A549 (cell line): ENCODE measurements at regions not wholly inside any gene's neighbourhood (a gene's known extent, or its start where the extent isn't known, plus 50 kb on each side); places are given as distances from the start of the nearest gene placed in this dataset.

Experiments
- ATAC-seq, 2 experiments: fragments of 200-7000 bp in 1 of 2; fragments of >200 bp in 1 of 2; cut with Nextera tagmentation in 1 of 2; cut with Tn5 transposase in 1 of 2; 3 replicates each; pipeline versions ENCODE4 v1.8.0 to v1.9.1; 2018 to 2020; ENCODE audit warnings: mild to moderate bottlenecking in 1 of 2, moderate library complexity in 1 of 2
- CTCF ChIA-PET: fragments of 300-600 bp; sonication (Branson Sonifier 250); formaldehyde crosslinking; extraction: SDS; loops from one replicate; lab custom pipeline; 2021; ENCODE audit warnings: antibody characterized with exemption, inconsistent platforms; lab: Yijun Ruan, JAX
- POLR2A ChIA-PET: fragments of 350-600 bp; formaldehyde crosslinking; extraction: SDS; loops from one replicate; lab custom pipeline; 2021; ENCODE audit warnings: antibody characterized with exemption, inconsistent platforms; lab: Yijun Ruan, JAX
- DNase-seq, 2 experiments: peaks; one replicate each; pipeline versions ENCODE4 v3.0.0 to v3.0.0-alpha.2; 2011 to 2016; ENCODE audit warnings: low read depth in 1 of 2, low spot score in 1 of 2
- FAIRE-seq: peaks from 2 replicates; lab custom pipeline; 2011; peaks lifted over from hg19 to GRCh38; lab: Jason Lieb, UNC
- H3K27ac ChIP-seq, 2 experiments: fragments of >200 bp; sonication (Bioruptor Twin); formaldehyde crosslinking; 3 replicates each; pipeline ENCODE4 v1.5.1; 2016 to 2017
- H3K4me1 ChIP-seq: fragments of >200 bp; sonication (Bioruptor Twin); formaldehyde crosslinking; 3 replicates; pipeline ENCODE4 v1.6.1; 2016
- H3K4me2 ChIP-seq: fragments of >200 bp; sonication (Bioruptor Twin); formaldehyde crosslinking; 3 replicates; pipeline ENCODE4 v1.6.1; 2016
- H3K4me3 ChIP-seq: fragments of >200 bp; sonication (Bioruptor Twin); formaldehyde crosslinking; 3 replicates; pipeline ENCODE4 v1.5.1; 2016
- H3K9me3 ChIP-seq: fragments of >200 bp; sonication (Bioruptor Twin); formaldehyde crosslinking; 3 replicates; pipeline ENCODE4 v1.6.1; 2016
- BHLHE40 ChIP-seq: IDR thresholded peaks from 2 replicates; pipeline ENCODE4 v1.6.1; 2012; ENCODE audit warnings: low read depth, low read length, inconsistent platforms
- CEBPB ChIP-seq, 2 experiments: fragments of >200 bp in 1 of 2; sonication (Bioruptor Twin) in 1 of 2; formaldehyde crosslinking in 1 of 2; IDR thresholded peaks; 2 replicates each; pipeline ENCODE4 v1.6.1; 2012 to 2016
- EHMT2 ChIP-seq: fragments of 200-600 bp; sonication (generic); IDR thresholded peaks from 2 replicates; pipeline ENCODE4 v1.6.1; 2016; ENCODE audit warnings: antibody characterized with exemption, low read depth, mild to moderate bottlenecking, moderate library complexity
- EP300 ChIP-seq, 2 experiments: fragments of >200 bp; sonication (Bioruptor Twin); formaldehyde crosslinking; IDR thresholded peaks; 2 replicates in 1 of 2; 3 replicates in 1 of 2; pipeline ENCODE4 v1.6.1; 2016 to 2017
- FOSL2 ChIP-seq, 2 experiments: fragments of 450-650 bp in 1 of 2; fragments of >200 bp in 1 of 2; sonication (Bioruptor Twin) in 1 of 2; formaldehyde crosslinking; IDR thresholded peaks; 2 replicates each; pipeline versions ENCODE4 v1.5.0 to v1.6.1; 2016 to 2020; ENCODE audit warnings: mild to moderate bottlenecking in 1 of 2, moderate library complexity in 1 of 2
- GATA3 ChIP-seq: IDR thresholded peaks from 2 replicates; pipeline ENCODE4 v1.6.1; 2012; ENCODE audit warnings: borderline replicate concordance
- HEYL ChIP-seq: fragments of 250-450 bp; sonication (Bioruptor Pico); IDR thresholded peaks from 2 replicates; pipeline ENCODE4 v1.8.0; 2021; ENCODE audit warnings: mild to moderate bottlenecking, moderate library complexity
- HOXB13 ChIP-seq: fragments of 250-450 bp; sonication (Bioruptor Pico); IDR thresholded peaks from 2 replicates; pipeline ENCODE4 v1.5.0; 2020; ENCODE audit warnings: low read depth, mild to moderate bottlenecking, moderate library complexity
- HOXB5 ChIP-seq: fragments of 250-450 bp; sonication (Bioruptor Pico); IDR thresholded peaks from 2 replicates; pipeline ENCODE4 v1.5.0; 2020; ENCODE audit warnings: mild to moderate bottlenecking, moderate library complexity
- JUN ChIP-seq, 2 experiments: fragments of >200 bp; sonication (Bioruptor Twin); formaldehyde crosslinking; IDR thresholded peaks; 2 replicates in 1 of 2; 3 replicates in 1 of 2; pipeline ENCODE4 v1.6.1; 2016 to 2017
- JUNB ChIP-seq: fragments of >200 bp; sonication (Bioruptor Twin); formaldehyde crosslinking; IDR thresholded peaks from 2 replicates; pipeline ENCODE4 v1.6.1; 2016
- MYC ChIP-seq: IDR thresholded peaks from 2 replicates; pipeline ENCODE4 v1.6.1; 2012; ENCODE audit warnings: mild to moderate bottlenecking, inconsistent platforms, low read length, improper control_type of control experiment, borderline replicate concordance
- NFE2L2 ChIP-seq: fragments of 150-350 bp; conservative IDR thresholded peaks from 2 replicates; pipeline ENCODE4 v1.6.1; 2014; ENCODE audit warnings: low read length
- POLR2A ChIP-seq: IDR thresholded peaks from 2 replicates; pipeline ENCODE4 v1.6.1; 2012; ENCODE audit warnings: mild to moderate bottlenecking, low read length
- RAD21 ChIP-seq, 2 experiments: fragments of >200 bp in 1 of 2; sonication (Bioruptor Twin) in 1 of 2; formaldehyde crosslinking in 1 of 2; IDR thresholded peaks in 1 of 2; conservative IDR thresholded peaks in 1 of 2; 2 replicates in 1 of 2; 3 replicates in 1 of 2; pipeline ENCODE4 v1.6.1; 2012 to 2018; ENCODE audit warnings: inconsistent platforms in 1 of 2
- RFX5 ChIP-seq: fragments of 450-650 bp; IDR thresholded peaks from 2 replicates; pipeline ENCODE4 v1.7.1; 2014; ENCODE audit warnings: antibody characterized with exemption, mild to moderate bottlenecking, moderate library complexity
- RNF2 ChIP-seq: fragments of 200-600 bp; sonication (generic); IDR thresholded peaks from 2 replicates; pipeline ENCODE4 v1.6.1; 2016; ENCODE audit warnings: low read depth, mild to moderate bottlenecking, antibody characterized with exemption, moderate library complexity, borderline replicate concordance
- ZC3H11A ChIP-seq: fragments of 450-650 bp; IDR thresholded peaks from 2 replicates; pipeline ENCODE4 v1.6.1; 2014; ENCODE audit warnings: antibody characterized with exemption, mild to moderate bottlenecking
- ZFP36 ChIP-seq: fragments of 450-650 bp; IDR thresholded peaks from 2 replicates; pipeline ENCODE4 v1.6.1; 2014; ENCODE audit warnings: borderline replicate concordance; ENCODE audit not compliant: partially characterized antibody
- WGBS: methylation state at CpG from one replicate; pipeline ENCODE4 v1.1.6; 2017; ENCODE audit errors: missing lambda C conversion rate; 5-methylcytosine and 5-hydroxymethylcytosine counted together
- TF ChIP-seq, protein P1 (sequence below): fragments of 250-450 bp; sonication (Bioruptor Pico); IDR thresholded peaks from 2 replicates; pipeline ENCODE4 v1.5.0; 2021; ENCODE audit warnings: mild to moderate bottlenecking, moderate library complexity, borderline replicate concordance
- TF ChIP-seq, protein P2 (sequence below): fragments of >200 bp; sonication (Bioruptor Twin); formaldehyde crosslinking; IDR thresholded peaks from 2 replicates; pipeline ENCODE4 v1.6.1; 2016
- TF ChIP-seq, protein P3 (sequence below): fragments of >200 bp; sonication (Bioruptor Twin); formaldehyde crosslinking; IDR thresholded peaks from 3 replicates; pipeline ENCODE4 v1.6.1; 2016
- TF ChIP-seq, protein P4 (sequence below): fragments of 250-450 bp; sonication (Bioruptor Pico); IDR thresholded peaks from 2 replicates; pipeline ENCODE4 v1.5.0; 2020; ENCODE audit warnings: low read depth, mild to moderate bottlenecking, moderate library complexity
- TF ChIP-seq, protein P5 (sequence below): IDR thresholded peaks from 2 replicates; pipeline ENCODE4 v1.6.1; 2012
- TF ChIP-seq, protein P6 (sequence below): fragments of 200-600 bp; sonication (generic); IDR thresholded peaks from 2 replicates; pipeline ENCODE4 v1.6.1; 2016; ENCODE audit warnings: antibody characterized with exemption, mild to moderate bottlenecking, moderate library complexity

DNA sequence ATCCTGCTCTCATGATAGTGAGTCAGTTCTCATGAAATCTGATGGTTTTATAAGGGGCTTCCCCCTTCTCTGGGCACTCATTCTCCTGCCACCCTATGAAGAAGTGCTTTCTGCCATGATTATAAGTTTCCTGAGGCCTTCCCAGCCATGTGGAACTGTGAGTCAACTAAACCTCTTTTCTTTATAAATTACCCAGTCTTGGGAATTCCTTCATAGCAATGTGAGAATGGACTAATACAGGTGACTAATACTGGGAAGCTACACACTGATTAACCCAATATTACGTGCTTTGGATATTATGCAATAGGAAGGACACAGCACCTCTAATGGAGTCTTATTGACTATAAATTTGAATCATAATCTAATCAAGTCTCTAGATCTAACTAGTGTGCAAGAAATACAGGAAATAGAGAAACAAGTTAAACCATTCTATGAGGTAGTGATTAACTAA, 107.2 kb upstream of the ETAA1 start:
- peaks cover 25% of the 10 kb centered on the region for H3K4me1 ChIP-seq
- H3K9me3 ChIP-seq: no peaks in the 10 kb centered on the region
- no peak overlapping the region for H3K4me3 ChIP-seq
- H3K4me2 ChIP-seq: peak overlapping the region; percentile 48
- ChIA-PET CTCF (interaction anchor here (1.1 to 1.9 kb wide), 2 partner anchors 33 to 361 kb away, joined by 3 to 10 read pairs; no protein-coding TSS in a partner anchor), POLR2A (interaction anchor here (1.0 kb wide), 1 partner anchor 856 kb away, joined by 4 read pairs; no protein-coding TSS in a partner anchor)
- H3K27ac ChIP-seq: peak overlapping the region; percentile 63 to 79
- TF ChIP-seq EP300 (IDR thresholded peaks at IDR 0.05) (peak; percentile 50 to 54; a peak in 2 of 5 replicates), JUNB (peak; percentile 84), HEYL (CRISPR knock-in tag) (no peak), EHMT2 (no peak), GATA3 (peak; percentile 67; the same call in 1 of the 2 replicates), CEBPB (IDR thresholded peaks at IDR 0.05) (peak; percentile 83 to 85), HOXB13 (CRISPR knock-in tag) (no peak), FOSL2 (IDR thresholded peaks at IDR 0.05) (peak; percentile 48; the same call in 1 of the 2 replicates), FOSL2 (CRISPR knock-in tag; IDR thresholded peaks at IDR 0.05) (peak; percentile 75), NFE2L2 (no peak), HOXB5 (CRISPR knock-in tag) (no peak), ZFP36 (no peak), JUN (IDR thresholded peaks at IDR 0.05) (peak in 1 of 2 experiments; percentile 52; a peak in 1 of 5 replicates), RNF2 (no peak), ZC3H11A (no peak), BHLHE40 (no peak)
- TF ChIP-seq, protein P1, sequence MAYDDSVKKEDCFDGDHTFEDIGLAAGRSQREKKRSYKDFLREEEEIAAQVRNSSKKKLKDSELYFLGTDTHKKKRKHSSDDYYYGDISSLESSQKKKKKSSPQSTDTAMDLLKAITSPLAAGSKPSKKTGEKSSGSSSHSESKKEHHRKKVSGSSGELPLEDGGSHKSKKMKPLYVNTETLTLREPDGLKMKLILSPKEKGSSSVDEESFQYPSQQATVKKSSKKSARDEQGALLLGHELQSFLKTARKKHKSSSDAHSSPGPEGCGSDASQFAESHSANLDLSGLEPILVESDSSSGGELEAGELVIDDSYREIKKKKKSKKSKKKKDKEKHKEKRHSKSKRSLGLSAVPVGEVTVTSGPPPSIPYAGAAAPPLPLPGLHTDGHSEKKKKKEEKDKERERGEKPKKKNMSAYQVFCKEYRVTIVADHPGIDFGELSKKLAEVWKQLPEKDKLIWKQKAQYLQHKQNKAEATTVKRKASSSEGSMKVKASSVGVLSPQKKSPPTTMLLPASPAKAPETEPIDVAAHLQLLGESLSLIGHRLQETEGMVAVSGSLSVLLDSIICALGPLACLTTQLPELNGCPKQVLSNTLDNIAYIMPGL (CRISPR knock-in tag): no peak
- TF ChIP-seq, protein P2, sequence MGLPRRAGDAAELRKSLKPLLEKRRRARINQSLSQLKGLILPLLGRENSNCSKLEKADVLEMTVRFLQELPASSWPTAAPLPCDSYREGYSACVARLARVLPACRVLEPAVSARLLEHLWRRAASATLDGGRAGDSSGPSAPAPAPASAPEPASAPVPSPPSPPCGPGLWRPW: peak; percentile 48; the same call in 1 of the 2 replicates
- TF ChIP-seq, protein P3, sequence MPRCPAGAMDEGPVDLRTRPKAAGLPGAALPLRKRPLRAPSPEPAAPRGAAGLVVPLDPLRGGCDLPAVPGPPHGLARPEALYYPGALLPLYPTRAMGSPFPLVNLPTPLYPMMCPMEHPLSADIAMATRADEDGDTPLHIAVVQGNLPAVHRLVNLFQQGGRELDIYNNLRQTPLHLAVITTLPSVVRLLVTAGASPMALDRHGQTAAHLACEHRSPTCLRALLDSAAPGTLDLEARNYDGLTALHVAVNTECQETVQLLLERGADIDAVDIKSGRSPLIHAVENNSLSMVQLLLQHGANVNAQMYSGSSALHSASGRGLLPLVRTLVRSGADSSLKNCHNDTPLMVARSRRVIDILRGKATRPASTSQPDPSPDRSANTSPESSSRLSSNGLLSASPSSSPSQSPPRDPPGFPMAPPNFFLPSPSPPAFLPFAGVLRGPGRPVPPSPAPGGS: peak; percentile 72; the same call in 2 of the 3 replicates
- peak in 1 of 2 experiments; percentile 63 for DNase-seq
- 3% methylated on average over 1 of the region's 1 CpG for WGBS
- FAIRE-seq: no peak
- peak; percentile 82 to 83 for ATAC-seq

DNA sequence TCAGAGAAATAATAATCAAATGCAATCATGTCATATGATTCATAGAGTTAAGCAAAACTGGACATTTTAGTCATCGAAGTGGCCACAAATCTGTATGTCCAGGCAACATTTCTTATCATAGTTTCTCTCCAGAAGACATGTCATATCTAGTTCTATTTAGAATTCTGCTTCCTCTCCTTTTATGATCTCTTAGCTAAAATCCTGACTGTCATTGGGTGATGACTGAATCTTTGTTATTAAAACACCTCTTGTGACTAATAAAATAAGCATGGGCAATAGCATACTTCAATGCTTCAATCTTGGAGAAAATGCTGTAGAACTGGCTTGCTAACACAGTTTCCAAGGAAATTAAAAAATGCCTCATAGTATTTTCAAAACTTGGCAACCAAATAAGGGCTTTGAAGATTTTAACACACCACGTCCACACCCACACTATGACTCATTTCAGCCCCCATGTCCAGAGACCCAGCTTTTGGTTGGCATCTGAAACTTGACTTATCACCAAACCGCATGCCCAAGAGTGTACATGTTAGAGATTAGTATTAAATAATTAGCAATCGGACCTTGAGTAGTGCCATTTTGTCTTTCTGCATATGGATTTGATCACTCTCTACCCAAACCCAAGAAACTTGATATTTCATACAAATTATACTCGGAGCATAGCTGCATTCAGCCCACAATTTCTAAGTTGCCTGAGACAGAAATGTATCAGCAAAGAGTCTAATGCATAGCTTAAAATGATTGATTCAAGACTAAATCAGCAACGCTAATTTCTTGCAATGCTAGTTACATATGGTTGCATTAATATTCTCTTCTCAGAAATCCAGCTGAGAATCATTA, 106.5 kb upstream of the ETAA1 start:
- Histone ChIP-seq H3K4me1 (peaks cover 32% of the 10 kb centered on the region), H3K4me3 (no peak overlapping the region), H3K9me3 (no peaks in the 10 kb centered on the region), H3K4me2 (peak overlapping the region; percentile 48), H3K27ac (peak overlapping the region; percentile 45 to 70; a peak in 5 of 6 replicates)
- FAIRE-seq (no peak), ATAC-seq (peak; percentile 75), DNase-seq (peak in 1 of 2 experiments; percentile 51)
- WGBS: 37% methylated on average over 6 of the region's 6 CpGs
- CTCF ChIA-PET: interaction anchor here (0.8 to 1.9 kb wide), 4 partner anchors 14 to 360 kb away, joined by 3 to 10 read pairs (median 3); no protein-coding TSS in a partner anchor
- POLR2A ChIA-PET: interaction anchor here (1.0 kb wide), 1 partner anchor 857 kb away, joined by 4 read pairs; no protein-coding TSS in a partner anchor
- TF ChIP-seq FOSL2 (IDR thresholded peaks at IDR 0.05): no peak; the same call in 1 of the 2 replicates
- peak; percentile 45; the same call in 1 of the 2 replicates for TF ChIP-seq FOSL2 (CRISPR knock-in tag; IDR thresholded peaks at IDR 0.05)
- TF ChIP-seq, protein P4, sequence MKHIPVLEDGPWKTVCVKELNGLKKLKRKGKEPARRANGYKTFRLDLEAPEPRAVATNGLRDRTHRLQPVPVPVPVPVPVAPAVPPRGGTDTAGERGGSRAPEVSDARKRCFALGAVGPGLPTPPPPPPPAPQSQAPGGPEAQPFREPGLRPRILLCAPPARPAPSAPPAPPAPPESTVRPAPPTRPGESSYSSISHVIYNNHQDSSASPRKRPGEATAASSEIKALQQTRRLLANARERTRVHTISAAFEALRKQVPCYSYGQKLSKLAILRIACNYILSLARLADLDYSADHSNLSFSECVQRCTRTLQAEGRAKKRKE: no peak
- TF ChIP-seq POLR2A: no peak
- TF ChIP-seq MYC: no peak
- TF ChIP-seq JUN (IDR thresholded peaks at IDR 0.05): 0 out of 5 replicates have a peak, but pooled peaks of 1 of the 2 experiments have one; percentile 8
- no peak for TF ChIP-seq CEBPB (IDR thresholded peaks at IDR 0.05)
- no peak for TF ChIP-seq BHLHE40
- TF ChIP-seq, protein P5, sequence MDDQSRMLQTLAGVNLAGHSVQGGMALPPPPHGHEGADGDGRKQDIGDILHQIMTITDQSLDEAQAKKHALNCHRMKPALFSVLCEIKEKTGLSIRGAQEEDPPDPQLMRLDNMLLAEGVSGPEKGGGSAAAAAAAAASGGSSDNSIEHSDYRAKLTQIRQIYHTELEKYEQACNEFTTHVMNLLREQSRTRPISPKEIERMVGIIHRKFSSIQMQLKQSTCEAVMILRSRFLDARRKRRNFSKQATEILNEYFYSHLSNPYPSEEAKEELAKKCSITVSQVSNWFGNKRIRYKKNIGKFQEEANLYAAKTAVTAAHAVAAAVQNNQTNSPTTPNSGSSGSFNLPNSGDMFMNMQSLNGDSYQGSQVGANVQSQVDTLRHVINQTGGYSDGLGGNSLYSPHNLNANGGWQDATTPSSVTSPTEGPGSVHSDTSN: no peak
- TF ChIP-seq, protein P6, sequence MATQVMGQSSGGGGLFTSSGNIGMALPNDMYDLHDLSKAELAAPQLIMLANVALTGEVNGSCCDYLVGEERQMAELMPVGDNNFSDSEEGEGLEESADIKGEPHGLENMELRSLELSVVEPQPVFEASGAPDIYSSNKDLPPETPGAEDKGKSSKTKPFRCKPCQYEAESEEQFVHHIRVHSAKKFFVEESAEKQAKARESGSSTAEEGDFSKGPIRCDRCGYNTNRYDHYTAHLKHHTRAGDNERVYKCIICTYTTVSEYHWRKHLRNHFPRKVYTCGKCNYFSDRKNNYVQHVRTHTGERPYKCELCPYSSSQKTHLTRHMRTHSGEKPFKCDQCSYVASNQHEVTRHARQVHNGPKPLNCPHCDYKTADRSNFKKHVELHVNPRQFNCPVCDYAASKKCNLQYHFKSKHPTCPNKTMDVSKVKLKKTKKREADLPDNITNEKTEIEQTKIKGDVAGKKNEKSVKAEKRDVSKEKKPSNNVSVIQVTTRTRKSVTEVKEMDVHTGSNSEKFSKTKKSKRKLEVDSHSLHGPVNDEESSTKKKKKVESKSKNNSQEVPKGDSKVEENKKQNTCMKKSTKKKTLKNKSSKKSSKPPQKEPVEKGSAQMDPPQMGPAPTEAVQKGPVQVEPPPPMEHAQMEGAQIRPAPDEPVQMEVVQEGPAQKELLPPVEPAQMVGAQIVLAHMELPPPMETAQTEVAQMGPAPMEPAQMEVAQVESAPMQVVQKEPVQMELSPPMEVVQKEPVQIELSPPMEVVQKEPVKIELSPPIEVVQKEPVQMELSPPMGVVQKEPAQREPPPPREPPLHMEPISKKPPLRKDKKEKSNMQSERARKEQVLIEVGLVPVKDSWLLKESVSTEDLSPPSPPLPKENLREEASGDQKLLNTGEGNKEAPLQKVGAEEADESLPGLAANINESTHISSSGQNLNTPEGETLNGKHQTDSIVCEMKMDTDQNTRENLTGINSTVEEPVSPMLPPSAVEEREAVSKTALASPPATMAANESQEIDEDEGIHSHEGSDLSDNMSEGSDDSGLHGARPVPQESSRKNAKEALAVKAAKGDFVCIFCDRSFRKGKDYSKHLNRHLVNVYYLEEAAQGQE: no peak
- 0 out of 5 replicates have a peak, but pooled peaks of 1 of the 2 experiments have one; percentile 16 for TF ChIP-seq RAD21 (conservative IDR thresholded peaks at IDR 0.05 in 1 of 2, IDR thresholded peaks at IDR 0.05 in 1 of 2)
- no peak for TF ChIP-seq RFX5
